HFFc6 (cell line): ENCODE measurements at regions not wholly inside any gene's neighbourhood (a gene's known extent, or its start where the extent isn't known, plus 50 kb on each side); places are given as distances from the start of the nearest gene placed in this dataset.

Experiments used
- DNase-seq: peaks from one replicate; pipeline ENCODE4 v3.0.0-alpha.2; 2018
- H3K27ac Mint-ChIP-seq: 2 replicates; pipeline ENCODE4 v1.8.0; 2020; ENCODE audit warnings: mild to moderate bottlenecking, mixed read lengths
- H3K27me3 Mint-ChIP-seq: 2 replicates; pipeline ENCODE4 v1.8.0; 2021; ENCODE audit warnings: mild to moderate bottlenecking, moderate library complexity, mixed read lengths; ENCODE audit not compliant: insufficient read depth
- H3K36me3 Mint-ChIP-seq: 2 replicates; pipeline ENCODE4 v1.8.0; 2021; ENCODE audit warnings: low read depth, mixed read lengths
- H3K4me1 Mint-ChIP-seq: 2 replicates; pipeline ENCODE4 v1.8.0; 2020; ENCODE audit warnings: low read depth, mixed read lengths
- H3K4me3 Mint-ChIP-seq: 2 replicates; pipeline ENCODE4 v1.8.0; 2020; ENCODE audit warnings: mild to moderate bottlenecking, moderate library complexity, mixed read lengths
- H3K9me3 Mint-ChIP-seq: 2 replicates; pipeline ENCODE4 v1.8.0; 2020; ENCODE audit warnings: mild to moderate bottlenecking, mixed read lengths
- TF ChIP-seq, protein P1 (sequence below): fragments of 200-600 bp; sonication (generic); IDR thresholded peaks from 2 replicates; pipeline ENCODE4 v1.5.0; 2021; ENCODE audit warnings: antibody characterized with exemption, mild to moderate bottlenecking

DNA sequence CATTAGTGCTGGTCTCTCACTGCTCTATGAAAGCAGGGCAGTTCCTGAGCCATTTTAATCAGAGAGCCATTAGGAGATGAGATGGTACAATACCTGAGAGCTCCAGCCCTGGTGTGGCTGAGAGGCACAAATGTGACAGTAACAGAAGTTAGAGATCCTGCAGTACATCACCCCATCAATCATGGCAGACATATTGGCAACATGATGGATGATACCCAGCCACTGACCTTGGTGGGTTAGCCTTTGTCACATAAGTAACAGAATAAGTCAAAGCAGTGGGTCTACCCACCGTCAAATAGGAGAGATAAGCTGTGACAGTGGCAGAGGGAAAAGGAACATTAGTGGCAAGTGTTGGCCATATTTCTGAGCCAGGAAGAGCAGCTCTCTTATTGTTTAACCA lies 53.3 kb upstream of the NXPH1 start:
- TF ChIP-seq, protein P1, sequence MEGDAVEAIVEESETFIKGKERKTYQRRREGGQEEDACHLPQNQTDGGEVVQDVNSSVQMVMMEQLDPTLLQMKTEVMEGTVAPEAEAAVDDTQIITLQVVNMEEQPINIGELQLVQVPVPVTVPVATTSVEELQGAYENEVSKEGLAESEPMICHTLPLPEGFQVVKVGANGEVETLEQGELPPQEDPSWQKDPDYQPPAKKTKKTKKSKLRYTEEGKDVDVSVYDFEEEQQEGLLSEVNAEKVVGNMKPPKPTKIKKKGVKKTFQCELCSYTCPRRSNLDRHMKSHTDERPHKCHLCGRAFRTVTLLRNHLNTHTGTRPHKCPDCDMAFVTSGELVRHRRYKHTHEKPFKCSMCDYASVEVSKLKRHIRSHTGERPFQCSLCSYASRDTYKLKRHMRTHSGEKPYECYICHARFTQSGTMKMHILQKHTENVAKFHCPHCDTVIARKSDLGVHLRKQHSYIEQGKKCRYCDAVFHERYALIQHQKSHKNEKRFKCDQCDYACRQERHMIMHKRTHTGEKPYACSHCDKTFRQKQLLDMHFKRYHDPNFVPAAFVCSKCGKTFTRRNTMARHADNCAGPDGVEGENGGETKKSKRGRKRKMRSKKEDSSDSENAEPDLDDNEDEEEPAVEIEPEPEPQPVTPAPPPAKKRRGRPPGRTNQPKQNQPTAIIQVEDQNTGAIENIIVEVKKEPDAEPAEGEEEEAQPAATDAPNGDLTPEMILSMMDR: no peak
- Mint-ChIP-seq H3K9me3 (peaks cover 22% of the 10 kb centered on the region), H3K36me3 (no peaks in the 10 kb centered on the region), H3K27ac (no peak overlapping the region), H3K4me3 (no peak overlapping the region), H3K27me3 (no peaks in the 10 kb centered on the region), H3K4me1 (no peaks in the 10 kb centered on the region)
- DNase-seq: no peak

DNA sequence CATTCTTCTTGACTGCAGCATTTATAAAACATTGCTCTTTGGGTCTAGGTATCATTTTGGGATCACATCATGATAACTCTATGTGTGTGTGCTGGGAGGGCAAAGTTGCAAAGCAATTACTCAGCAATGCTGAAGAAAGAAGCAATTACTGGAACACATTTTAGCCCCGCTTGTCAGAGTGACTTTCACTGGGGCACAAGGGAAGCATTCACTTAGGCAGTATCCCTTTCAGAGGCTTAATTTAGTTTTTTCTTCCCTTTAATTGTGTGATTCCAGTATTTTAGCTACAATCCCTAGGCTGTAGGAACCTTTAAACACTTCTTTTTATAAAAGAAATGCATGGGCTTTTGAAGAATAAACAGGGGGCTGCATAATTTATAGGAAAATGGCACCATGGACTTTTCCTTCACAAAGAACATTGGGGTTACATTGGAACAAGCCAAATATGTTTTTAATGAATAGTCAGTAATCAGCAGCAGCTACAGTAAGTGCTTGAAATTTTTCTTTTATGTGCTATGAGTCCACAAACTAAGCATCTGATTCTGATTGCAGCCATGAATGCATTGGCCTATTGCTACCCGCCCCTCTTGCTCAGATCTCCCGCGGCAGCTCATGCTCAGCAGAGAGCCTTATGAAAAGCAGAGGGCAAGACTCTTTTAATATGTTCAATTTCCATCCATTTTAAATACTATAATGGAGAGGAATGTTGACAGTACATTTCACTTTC lies 51.2 kb upstream of the NXPH1 start:
- peaks cover 28% of the 10 kb centered on the region for H3K9me3 Mint-ChIP-seq
- no peaks in the 10 kb centered on the region for H3K4me1 Mint-ChIP-seq
- H3K36me3 Mint-ChIP-seq: no peaks in the 10 kb centered on the region
- no peak overlapping the region for H3K27ac Mint-ChIP-seq
- H3K4me3 Mint-ChIP-seq: no peak overlapping the region
- no peaks in the 10 kb centered on the region for H3K27me3 Mint-ChIP-seq
- TF ChIP-seq, protein P1: no peak
- no peak for DNase-seq
